GM18951 (cell line): ENCODE measurements at regions not wholly inside any gene's neighbourhood (a gene's known extent, or its start where the extent isn't known, plus 50 kb on each side); places are given as distances from the start of the nearest gene placed in this dataset.

Source experiments
- POLR2A ChIP-seq: IDR thresholded peaks from 4 replicates; pipeline ENCODE4 v1.6.1; 2011; ENCODE audit warnings: mild to moderate bottlenecking; ENCODE audit not compliant: insufficient read length, insufficient read depth; ENCODE audit errors: extremely low read depth
- in situ Hi-C: fragments of 300-500 bp; cut with MboI; formaldehyde crosslinking; loops from one replicate; pipeline ENCODE4 v1.12.0; 2022; ENCODE audit warnings: low sequenced_read_pairs, mixed read lengths, inconsistent platforms; ENCODE audit not compliant: unreplicated experiment

DNA sequence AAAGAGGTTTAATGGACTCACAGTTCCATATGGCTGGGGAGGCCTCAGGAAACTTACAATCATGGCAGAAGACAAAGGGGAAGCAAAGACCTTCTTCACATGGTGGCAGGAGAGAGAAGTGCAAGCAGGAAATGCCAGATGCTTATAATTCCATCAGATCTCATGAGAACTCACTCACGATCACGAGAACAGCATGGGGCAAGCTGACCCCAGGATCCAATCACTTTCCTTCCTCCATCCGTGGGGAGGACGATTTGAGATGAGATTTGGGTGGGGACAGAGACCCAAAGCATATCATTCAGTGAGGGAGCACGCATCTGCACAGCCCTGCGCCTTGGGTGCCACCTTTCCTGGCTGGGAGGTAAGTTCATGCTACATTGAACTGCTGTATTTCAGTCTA lies 234.1 kb upstream of the ATP10A start:
- no peak for TF ChIP-seq POLR2A
- in situ Hi-C loops: no loop called here

DNA sequence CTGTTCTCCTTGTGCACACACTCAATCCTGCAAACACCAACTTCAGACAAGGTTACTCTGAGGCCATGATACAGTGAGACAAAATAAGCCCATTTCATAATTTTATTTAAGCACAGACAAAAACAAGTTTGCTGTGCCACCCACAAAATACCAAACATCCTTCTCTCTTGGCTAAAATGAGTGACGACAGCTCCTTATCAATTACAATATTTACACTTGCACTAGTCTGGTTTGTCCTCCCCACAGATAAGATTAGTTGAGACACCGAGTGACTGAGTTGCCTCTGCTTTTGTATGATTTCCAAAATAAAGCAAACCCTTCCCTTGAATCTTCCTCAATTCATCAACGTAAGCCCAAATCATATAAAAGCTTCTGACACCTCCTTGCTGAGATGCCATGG lies 233.5 kb upstream of the ATP10A start:
- TF ChIP-seq POLR2A: no peak
- in situ Hi-C loops: no loop called here

DNA sequence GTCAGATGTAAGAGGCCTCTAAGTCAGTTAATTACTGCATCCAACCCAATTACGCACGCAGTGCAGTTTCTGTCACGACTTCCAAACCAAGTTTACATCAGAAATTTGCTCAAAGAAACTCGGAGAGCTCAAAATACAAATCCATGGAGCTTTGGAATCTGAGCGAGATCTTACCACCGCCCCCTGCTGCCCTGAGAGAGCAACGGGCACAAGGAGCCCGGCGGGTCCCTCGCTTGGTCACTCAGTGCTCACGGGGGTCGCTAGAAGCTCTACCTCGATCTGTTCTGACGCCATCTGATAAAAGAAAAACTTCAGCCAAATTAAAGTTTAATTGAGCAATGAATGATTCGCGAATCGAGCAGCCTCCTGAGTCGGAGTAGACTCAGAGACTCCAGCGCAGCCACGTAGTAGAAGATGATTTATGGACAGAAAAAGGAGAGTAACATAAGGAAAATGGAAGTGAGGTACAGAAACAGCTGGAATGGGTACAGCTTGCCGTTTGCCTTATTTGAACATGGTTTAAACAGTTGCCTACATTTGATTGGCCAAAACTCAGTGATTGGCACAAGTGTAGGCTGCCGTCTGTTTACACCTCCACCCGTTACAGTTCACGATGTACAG lies 232.7 kb upstream of the ATP10A start:
- in situ Hi-C loops: no loop called here
- TF ChIP-seq POLR2A: no peak

DNA sequence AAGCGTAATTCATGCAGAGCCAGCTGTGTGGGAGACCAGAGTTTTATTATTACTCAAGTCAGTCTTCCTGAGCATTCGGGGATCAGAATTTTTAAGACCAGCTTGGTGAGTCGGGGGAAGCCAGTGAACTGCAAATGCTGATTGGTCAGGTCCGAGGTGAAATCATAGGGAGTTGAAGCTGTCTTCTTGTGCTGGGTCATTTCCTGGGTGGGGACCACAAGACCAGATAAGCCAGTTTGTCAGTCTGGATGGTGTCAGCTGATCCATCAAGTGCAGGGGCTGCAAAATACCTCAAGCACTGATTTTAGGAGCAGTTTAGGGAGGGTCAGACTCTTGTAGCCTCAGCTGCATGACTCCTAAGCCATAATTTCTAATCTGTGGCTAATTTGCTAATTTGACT lies 228.1 kb upstream of the ATP10A start:
- in situ Hi-C loops: no loop called here

DNA sequence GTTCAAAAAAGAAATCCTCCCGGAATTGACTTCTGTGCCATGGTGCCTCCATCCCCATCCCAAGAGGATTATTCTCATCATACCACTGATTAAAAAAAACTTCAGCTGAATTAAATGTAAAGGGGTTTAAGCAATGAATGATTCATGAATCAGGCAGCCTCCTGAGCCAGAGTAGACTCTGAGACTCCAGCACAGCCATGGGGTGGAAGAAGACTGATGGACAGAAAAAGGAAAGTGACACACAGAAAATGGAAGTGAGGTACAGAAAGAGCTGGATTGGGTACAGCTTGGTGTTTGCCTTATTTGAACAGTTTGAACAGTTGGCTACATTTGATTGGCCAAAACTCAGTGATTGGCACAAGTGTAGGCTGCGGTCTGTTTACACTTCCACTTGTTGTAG lies 224.8 kb upstream of the ATP10A start:
- no peak for TF ChIP-seq POLR2A
- in situ Hi-C loops: no loop called here

More for the DNA sequence above, 228.1 kb upstream of the ATP10A start:
- TF ChIP-seq POLR2A: no peak

DNA sequence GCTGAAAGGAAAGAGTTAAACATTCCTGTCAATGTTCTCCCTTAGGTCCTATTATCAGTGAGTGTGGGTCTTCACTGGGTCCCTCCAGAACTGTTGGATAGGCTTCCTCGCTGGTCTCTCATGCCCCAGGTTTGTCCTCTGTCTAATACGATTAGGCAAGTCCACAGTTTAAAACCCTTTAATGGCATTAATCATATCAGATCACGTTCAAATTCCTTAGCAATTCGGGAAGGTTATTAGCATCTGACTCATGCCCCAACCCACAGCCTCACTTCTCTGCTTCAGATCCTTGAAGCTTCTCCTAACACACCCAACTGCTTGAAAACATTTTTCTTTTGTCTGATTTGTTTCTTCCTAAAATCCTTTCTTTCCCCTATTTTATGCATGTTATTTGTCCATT lies 224.3 kb upstream of the ATP10A start:
- in situ Hi-C loops: no loop called here
- no peak for TF ChIP-seq POLR2A

DNA sequence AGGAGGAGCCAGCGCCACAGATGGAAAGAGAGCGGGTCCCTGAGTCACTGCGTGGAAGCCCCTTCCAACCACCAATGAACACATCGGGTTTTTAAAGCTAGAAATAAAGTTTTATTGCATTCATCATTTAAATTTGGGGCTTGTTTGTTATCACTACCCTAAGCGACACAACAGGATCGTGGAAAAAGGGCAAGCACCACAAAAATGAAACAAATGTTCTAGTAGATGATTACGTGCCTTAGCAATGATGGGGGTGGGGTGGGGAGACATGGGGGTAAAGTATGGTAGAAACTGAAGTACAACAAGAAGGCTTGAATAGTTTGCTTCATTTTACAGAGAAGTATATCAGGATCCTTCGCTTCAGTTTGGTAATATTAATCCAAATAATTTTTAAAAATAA lies 221.6 kb upstream of the ATP10A start:
- in situ Hi-C loops: no loop called here
- TF ChIP-seq POLR2A: no peak

DNA sequence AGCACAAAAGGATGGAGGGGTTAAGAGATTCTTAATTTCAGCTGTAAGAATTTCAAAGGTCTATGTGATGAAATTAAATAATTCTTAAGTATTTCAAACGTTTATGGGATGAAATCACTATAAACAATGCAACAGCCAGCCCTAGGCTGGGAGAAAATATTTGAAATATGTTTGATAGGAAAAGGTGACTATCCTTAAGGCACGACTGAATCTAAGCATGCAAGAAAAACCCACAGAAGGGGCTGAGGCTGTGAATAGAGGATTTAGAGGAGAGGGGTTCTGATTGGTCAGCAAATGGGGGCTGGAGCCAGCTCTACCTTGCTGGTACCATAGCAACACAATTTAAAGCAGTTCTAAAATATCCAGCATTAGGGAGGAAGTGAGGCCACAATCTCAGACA lies 220.8 kb upstream of the ATP10A start:
- in situ Hi-C loops: no loop called here
- TF ChIP-seq POLR2A: no peak

DNA sequence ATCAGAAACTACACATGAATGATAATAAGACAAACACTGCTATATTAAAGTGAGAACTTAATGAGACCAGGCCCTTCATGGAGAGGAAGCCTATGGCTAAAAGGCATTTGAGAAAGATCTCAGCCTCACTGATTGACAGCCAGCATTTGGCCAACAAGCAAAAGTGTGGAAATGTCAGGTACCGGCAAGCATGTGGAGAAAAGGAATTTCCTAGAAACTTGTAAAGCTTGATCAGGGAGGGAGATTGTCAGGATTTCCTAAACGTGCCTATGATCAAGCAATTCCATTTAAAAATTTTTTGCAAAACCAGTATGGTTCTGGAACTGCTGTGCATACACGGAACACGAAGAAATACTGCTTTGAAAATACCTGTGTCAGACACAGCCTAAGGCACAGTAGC lies 220.3 kb upstream of the ATP10A start:
- no peak for TF ChIP-seq POLR2A
- in situ Hi-C loops: no loop called here

DNA sequence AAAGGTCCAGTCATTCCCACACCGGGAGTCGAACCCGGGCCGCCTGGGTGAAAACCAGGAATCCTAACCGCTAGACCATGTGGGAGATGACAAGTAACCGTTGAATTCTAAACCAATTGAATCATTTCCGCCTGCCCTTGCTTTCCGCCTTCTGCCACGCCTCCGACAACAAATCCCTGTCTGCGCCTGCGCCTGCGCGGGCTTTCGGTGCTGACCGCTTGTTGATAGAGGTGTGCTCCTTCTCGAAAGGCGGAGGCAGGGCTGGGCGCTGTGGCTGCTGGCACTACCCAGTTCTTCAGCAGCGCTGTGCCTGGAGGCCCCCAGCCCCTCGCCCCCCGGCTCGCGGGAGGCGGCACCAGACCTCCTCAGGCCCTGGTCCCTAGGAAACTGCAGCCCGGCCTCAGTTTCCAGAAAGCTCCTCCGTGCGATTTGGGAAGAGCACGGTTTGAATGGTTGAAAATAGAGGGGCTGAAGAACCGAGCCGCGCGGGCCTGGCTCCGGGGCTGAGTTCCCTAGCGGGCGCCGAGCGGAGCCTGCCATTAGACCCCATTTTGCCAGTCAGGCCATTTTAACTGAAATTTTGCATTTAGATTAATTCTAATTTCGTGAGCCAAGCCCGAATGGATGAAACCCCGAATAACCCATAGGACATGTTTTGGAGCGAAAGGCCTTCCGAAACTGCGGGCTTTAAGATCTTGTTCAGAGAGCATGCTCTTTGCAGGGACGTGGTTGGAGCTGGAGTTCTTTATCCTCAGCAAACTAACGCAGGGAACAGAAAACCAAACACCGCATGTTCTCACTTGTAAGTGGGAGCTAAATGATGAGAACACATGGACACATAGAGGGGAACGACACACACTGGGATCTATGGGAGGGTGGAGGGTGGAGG lies 219.3 kb upstream of the ATP10A start:
- peak; percentile 66 for TF ChIP-seq POLR2A
- in situ Hi-C loops: no loop called here

DNA sequence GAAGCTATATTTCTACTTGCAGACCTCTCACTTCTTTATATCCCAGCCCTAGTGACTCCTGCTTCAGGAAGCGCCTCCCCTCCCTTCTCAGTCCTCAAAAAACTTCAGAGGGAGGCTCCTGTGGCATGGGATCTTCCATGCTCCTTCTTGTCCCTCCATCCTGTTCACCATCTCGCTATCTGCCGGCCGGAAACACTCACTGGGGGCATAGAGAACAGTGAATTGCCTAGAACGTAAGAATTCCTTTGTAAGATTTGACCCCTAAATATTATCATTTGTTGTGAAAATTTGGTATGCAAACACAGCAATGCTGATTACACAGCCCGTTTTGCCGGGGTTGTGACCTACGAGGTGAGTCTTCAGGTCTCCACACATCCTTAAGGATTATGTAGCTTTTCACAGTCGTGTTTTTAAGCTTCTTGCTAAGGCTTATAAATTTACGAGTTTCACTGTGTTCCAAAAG lies 218.7 kb upstream of the ATP10A start:
- no peak for TF ChIP-seq POLR2A
- in situ Hi-C loops: no loop called here

DNA sequence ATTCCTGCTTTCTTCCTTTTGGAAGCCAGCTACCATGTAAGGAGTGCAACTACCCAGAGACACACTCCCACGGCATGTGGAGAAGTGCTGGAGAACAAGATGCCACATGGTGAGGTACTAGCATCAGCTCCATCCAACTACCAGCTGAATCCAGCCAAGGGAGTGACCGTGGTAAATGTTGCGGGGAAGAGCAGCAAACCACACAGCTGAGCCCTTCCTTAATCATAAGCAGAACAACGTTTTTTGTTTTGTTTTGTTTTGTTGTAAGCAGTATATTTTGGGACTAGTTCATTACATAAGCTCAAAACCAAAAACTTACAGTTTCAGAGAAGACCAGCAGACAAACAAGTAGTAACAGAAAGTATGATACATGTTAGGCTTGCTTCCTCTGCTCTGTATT lies 212.6 kb upstream of the ATP10A start:
- TF ChIP-seq POLR2A: no peak
- in situ Hi-C loops: no loop called here

DNA sequence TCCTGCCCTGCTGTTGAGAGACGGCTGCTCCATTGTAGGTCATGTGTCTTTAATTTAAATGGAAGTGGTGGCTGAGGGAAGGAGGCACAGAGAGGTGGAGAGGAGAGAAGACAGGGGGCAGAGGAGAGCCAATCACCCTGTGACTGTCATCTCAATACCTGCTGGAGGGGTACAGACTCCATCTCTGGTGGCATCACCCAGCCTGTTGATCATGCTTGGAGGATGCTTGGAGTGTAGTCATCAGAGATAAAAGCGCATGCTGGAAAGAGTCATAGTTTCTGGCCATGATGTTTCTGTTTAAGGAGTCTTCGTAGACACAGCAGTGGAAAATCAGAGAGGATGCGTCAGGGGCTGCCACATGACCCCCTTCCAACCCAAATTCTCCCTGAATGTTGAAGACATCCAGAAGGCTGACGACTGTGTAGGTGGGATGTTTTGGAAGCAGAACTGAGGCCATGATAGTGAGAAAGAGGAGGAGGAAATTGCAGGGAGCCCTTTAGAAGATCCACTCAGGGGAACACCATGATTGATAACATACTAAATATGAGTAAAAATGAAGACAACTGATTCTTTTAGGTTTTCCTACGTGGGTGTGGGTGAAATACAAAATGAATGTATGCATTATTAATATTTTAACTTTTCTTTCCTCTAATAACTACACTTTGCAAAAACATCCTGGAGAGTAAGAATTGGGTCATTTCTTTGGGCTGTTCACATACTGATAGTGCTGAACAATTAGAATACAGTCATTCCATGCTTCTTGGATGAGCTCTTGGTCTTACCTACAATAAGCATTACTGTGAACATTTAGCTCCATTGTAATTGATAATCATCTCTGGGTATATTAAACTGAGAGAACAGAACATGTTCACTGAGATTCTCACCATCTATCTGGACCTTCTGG lies 210.6 kb upstream of the ATP10A start:
- in situ Hi-C loops: no loop called here
- no peak for TF ChIP-seq POLR2A
